ENCODE measurements at regions not wholly inside any gene's neighbourhood (a gene's known extent, or its start where the extent isn't known, plus 50 kb on each side); places are given as distances from the start of the nearest gene placed in this dataset.
A peak's percentile ranks its signal among the peaks of the same experiment; 100 is the strongest.
"Not testable (repeated sequence)": the region's sequence is repeated elsewhere in the genome, so short reads cannot be mapped to it uniquely, and the experiment has no call there.

DNA sequence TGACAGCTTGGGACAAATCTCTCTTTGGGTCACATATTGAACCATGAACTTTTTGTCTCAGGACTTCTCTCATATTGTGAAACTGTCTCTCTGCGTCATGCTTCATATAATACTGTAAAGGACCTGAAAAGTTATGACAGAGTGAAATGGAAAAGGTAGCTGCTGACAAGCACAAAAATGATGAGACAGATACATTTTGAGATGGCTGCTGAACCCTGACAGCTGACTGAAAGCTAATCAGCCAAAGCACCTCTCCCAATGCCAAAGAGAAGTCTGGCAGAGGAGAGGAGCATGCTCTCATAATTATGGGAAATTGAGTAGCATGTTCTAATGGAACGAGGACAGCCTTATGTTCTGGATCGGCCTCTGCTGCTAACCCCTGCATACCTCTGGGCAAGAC lies 873.4 kb upstream of the ADGRL3 start:
- no peak for DNase-seq

- peak in 1 of 2 donors; percentile 17 for DNase-seq
These were observed 872.5 kb upstream of the ADGRL3 start for GRCh38 chr4:60327651-60328050.

DNA sequence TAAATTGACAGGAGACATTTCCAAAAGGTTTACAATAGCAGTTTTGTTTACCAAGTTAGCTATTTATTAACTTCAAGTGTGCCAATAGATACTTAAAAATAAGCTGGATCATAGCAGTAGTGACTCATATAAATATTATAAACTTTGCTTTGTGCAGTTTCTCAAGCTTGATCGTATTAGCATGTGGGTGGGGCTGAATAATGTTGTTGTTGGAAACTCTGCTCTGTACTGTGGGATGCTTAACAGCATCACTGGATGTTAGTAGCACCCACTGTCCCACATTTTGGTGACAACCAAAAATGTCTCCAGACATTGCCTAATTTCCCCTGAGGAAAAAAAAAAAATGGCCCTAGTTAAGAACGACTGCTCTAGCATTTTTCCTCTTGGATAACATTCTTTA lies 855.2 kb upstream of the ADGRL3 start:
- DNase-seq: no peak

DNA sequence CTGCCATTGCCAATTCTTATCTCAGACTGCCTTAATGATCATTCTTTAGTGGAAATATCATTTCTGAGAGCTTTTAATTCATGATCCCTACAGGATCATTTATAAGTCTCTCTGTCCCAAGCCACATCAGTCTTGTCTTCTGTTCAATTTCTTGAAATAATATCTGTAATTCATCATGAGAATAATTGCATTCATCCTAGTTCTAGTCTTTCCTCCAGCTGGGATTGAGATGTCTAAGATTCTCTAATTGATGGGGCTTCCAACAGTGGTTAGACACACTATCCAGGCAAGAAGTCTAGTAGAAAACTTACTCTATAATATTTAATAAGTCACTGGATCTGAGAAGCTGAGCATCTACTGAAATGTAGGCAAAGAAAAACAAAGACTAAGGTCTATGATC lies 854.7 kb upstream of the ADGRL3 start:
- DNase-seq: no peak

DNA sequence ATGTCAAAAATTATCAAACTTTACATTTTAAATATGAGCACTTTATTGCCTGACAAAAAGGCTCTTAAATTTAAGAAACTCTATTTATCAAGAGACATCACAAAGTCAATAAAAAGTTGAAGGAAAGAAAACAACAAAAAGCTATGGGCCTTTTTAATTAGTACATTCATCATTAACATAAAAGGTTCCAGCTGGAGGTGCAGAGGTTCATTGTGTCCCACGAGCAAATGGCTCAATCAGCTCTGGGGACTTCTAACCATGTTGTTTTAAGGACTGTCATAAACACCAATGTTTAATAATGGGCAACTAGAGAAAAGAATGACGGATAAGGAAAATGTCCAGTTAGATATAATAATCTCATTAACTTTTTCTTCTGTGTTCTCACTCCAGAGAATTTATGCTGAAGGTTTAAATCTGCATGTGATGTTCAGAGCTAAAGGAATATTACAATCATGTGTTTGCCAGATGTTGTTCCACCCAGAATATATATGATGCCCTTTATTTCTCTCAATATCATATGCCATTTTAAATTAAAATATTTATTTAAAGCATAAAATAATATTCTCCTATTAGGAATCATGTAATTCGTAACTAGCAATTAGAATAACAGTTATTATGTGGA lies 840.3 kb upstream of the ADGRL3 start:
- no peak for DNase-seq

DNA sequence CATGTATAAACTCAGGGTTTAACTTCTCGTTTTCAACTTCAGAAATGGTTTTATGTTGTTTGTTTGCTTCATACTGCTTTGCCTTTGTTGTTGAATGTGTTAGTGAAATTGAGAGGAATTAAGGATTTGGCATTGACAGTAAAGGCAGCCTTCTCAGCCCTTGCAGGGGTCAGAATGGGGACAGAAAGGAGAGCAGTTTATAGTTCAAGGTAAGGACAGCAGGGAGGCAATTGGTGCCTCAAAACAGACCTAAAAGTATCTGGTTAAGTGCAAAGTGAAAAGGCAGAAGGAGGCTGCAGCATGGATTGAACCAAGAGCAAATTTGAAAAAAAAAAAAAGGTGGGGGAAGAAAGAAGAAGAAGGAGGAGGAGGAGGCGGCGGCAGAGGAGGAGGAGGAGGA lies 835.0 kb upstream of the ADGRL3 start:
- DNase-seq: no peak

DNA sequence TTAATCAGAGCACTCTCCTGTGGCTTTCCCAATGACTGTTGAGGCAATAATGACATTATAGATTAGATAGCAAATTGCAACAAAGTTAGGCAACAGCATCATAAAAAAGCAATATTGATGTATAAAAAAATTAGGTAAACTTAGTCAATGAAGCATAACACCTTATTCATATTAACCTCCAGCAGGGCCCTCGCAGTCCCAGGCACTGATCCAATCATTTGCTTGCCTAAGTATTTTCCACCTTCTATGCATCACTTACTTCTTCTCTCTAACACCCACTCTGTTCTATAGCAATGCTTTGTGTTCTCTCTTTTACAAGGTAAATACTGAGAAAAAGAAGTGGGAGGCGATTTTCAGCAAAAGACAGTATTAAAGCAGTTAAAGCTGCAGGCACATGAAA lies 833.5 kb upstream of the ADGRL3 start:
- no peak for DNase-seq

- no peak for DNase-seq
These were observed 831.1 kb upstream of the ADGRL3 start for GRCh38 chr4:60368986-60369385.

- no peak for DNase-seq
These were observed 822.1 kb upstream of the ADGRL3 start for GRCh38 chr4:60378010-60378409.

- no peak for DNase-seq
These were observed 815.6 kb upstream of the ADGRL3 start for GRCh38 chr4:60384516-60384915.

- DNase-seq: no peak
These were observed 810.5 kb upstream of the ADGRL3 start for GRCh38 chr4:60389633-60390032.

GRCh38 chr4:60396341-60397049 lies 803.6 kb upstream of the ADGRL3 start:
- no peak for DNase-seq

DNA sequence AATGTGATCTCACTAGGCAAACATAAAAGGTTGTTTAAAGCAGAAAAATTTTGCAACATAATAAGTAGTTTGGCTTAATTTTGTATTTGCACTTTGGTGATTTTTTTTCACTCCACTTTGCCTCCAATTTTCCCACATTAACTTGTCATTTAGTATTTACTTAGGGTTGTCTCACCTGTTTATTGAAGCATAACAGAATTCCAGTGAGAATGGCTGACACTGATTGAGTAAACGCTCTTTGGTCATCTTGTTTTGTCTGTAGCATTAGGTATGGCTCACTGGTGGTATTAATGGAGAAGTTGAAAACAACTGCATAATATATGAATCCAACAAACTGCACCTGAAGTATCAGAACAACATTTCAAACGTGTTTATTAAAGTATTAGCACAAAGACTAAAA lies 799.5 kb upstream of the ADGRL3 start:
- no peak for DNase-seq

- no peak for DNase-seq
These were observed 796.1 kb upstream of the ADGRL3 start for GRCh38 chr4:60404027-60404426.

GRCh38 chr4:60422439-60422838 lies 777.7 kb upstream of the ADGRL3 start:
- no peak for DNase-seq

GRCh38 chr4:60423573-60424184 lies 776.4 kb upstream of the ADGRL3 start:
- DNase-seq: not testable (repeated sequence)

DNA sequence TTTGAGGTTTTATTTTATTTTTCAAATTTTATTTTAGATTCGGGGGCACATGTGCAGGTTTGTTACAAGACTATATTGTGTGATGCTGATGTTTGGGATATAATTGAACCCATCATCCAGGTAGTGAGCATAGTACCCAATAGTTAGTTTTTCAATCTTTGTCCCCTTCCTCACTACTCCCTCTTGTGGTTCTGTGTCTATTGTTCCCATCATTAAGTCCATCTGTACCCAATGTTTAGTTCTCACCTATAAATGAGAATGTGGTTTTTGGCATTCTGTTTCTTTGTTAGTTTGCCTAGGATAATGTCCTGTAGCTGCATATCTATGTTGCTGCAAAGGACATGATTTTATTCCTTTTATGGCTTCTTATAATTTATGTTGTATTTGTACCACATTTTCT lies 767.2 kb upstream of the ADGRL3 start:
- no peak for DNase-seq

- no peak for DNase-seq
These were observed 757.1 kb upstream of the ADGRL3 start for GRCh38 chr4:60443068-60443467.

DNA sequence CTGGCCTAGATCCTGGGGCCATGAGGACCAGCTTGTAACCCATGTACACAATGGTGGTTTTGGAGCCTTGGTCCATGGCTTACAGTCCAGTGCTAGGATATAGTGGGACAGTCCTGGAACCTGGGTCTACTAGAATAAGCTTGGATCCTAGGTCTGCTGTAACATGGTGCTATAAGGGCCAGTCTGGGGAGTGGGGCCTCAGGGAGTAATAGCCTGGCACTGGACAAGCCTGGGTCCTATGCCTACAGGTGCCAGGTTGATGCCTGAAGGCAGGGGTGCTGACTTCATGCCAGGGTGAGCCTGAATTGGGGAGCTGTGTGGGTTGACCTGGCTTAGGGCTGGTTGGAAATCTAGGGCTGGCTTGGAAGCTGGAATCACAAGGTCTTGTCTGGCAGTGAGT lies 756.3 kb upstream of the ADGRL3 start:
- DNase-seq: no peak

DNA sequence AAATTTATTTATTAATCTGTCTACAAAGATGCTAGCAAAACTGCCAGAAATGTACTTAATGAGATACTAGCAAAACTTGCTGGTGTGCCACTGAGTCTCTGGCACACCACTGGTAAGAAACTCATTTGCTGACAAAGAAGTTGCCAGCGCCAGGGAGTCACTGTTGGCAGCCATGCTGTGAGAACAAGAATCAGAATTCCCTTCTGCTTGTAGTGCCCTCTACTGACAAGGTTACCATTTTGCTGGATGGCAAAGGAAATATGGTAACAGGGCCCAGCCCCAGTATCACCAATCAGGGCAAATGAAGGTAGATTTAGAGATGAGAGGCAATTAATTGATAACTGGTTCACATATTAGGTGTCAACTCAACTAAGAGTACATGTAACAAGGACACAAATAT lies 750.1 kb upstream of the ADGRL3 start:
- no peak for DNase-seq

GRCh38 chr4:60452266-60452665 lies 747.9 kb upstream of the ADGRL3 start:
- no peak for DNase-seq

- no peak for DNase-seq
These were observed 744.7 kb upstream of the ADGRL3 start for GRCh38 chr4:60455380-60455779.

DNA sequence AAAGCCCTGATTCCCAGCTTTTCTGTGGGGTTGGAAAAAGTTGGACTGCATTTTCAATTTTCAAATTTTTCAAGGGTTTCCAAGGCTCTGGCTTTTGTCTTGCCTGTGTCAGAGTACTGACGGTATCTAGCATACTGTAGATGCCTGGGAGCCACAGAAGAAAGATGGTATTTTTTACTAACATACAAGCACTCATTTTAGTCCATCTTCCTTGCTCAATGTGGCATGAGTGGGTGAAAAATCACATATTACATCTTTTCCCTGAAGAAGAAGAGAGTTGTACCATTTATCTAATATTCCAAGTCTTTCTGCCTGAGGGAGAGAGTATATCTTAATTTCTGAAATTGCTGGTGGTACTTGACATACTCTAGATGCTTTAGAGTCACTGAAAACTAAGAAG lies 738.6 kb upstream of the ADGRL3 start:
- DNase-seq: no peak
